ENCODE measurements at regions not wholly inside any gene's neighbourhood (a gene's known extent, or its start where the extent isn't known, plus 50 kb on each side); places are given as distances from the start of the nearest gene placed in this dataset.

DNA sequence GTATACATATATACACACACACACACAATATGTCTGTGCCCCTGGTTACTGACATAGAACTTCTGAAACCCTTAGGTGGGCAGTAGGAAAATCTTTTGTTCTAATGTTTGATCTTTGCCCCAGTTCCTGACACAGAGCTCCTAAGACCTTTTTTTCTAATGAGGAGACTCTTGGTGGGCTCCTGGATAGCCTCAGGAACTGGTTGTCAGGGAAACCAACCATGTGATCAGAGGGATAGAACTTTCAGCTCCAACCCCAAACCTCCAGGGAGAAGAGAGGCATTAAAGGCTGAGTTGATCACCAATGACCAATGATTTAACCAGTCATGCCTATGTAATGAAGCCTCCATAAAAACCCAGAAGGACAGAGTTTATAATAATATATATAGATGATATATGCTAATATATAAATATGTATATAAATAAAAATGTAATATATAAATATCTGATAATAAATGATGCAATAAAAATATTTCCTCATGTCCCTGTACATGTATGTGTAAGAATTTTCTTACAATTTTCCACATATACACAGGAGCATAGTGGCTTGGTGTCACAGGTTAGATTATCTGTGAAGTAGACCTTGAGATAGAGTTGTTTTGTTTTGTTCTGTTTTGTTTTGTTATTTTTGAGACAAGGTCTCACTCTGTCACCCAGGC is 93.3 kb downstream of the GPX5 start:
- TF ChIP-seq, protein P1, sequence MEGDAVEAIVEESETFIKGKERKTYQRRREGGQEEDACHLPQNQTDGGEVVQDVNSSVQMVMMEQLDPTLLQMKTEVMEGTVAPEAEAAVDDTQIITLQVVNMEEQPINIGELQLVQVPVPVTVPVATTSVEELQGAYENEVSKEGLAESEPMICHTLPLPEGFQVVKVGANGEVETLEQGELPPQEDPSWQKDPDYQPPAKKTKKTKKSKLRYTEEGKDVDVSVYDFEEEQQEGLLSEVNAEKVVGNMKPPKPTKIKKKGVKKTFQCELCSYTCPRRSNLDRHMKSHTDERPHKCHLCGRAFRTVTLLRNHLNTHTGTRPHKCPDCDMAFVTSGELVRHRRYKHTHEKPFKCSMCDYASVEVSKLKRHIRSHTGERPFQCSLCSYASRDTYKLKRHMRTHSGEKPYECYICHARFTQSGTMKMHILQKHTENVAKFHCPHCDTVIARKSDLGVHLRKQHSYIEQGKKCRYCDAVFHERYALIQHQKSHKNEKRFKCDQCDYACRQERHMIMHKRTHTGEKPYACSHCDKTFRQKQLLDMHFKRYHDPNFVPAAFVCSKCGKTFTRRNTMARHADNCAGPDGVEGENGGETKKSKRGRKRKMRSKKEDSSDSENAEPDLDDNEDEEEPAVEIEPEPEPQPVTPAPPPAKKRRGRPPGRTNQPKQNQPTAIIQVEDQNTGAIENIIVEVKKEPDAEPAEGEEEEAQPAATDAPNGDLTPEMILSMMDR (conservative IDR thresholded peaks at IDR 0.05; ENCODE audit: low read depth, low read length) = no peak
- no peak for TF ChIP-seq EZH2 (IDR thresholded peaks at IDR 0.05; ENCODE audit: borderline replicate concordance, low read depth, low read length, poor library complexity, severe bottlenecking)
